ENCODE measurements at regions not wholly inside any gene's neighbourhood (a gene's known extent, or its start where the extent isn't known, plus 50 kb on each side); places are given as distances from the start of the nearest gene placed in this dataset.

GRCh38 chr10:4596951-4597350 is 229.1 kb upstream of the AKR1E2 start:
- TF ChIP-seq EZH2phosphoT487 (conservative IDR thresholded peaks at IDR 0.05; ENCODE audit: low read length) = no peak
- no peak for TF ChIP-seq CTCF (IDR thresholded peaks at IDR 0.05; ENCODE audit: insufficient read depth, low read length, poor library complexity, severe bottlenecking)
